B cell (primary cell): ENCODE measurements at regions not wholly inside any gene's neighbourhood (a gene's known extent, or its start where the extent isn't known, plus 50 kb on each side); places are given as distances from the start of the nearest gene placed in this dataset.

Source experiments
- CTCF ChIP-seq: fragments of 200-600 bp; IDR thresholded peaks from one replicate; pipeline ENCODE4 v1.8.0; 2022; ENCODE audit warnings: antibody characterized with exemption, mild to moderate bottlenecking
- EZH2 ChIP-seq: IDR thresholded peaks from 2 replicates; pipeline ENCODE4 v1.6.1; 2012; ENCODE audit warnings: borderline replicate concordance, low read depth, mild to moderate bottlenecking, moderate library complexity, low read length; ENCODE audit not compliant: insufficient read depth, poor library complexity, severe bottlenecking

- TF ChIP-seq CTCF (no peak), EZH2 (no peak)
Measured at GRCh38 chr2:35962585-35963146, 392.9 kb upstream of the CRIM1 start.
